ENCODE measurements at regions not wholly inside any gene's neighbourhood (a gene's known extent, or its start where the extent isn't known, plus 50 kb on each side); places are given as distances from the start of the nearest gene placed in this dataset.

DNA sequence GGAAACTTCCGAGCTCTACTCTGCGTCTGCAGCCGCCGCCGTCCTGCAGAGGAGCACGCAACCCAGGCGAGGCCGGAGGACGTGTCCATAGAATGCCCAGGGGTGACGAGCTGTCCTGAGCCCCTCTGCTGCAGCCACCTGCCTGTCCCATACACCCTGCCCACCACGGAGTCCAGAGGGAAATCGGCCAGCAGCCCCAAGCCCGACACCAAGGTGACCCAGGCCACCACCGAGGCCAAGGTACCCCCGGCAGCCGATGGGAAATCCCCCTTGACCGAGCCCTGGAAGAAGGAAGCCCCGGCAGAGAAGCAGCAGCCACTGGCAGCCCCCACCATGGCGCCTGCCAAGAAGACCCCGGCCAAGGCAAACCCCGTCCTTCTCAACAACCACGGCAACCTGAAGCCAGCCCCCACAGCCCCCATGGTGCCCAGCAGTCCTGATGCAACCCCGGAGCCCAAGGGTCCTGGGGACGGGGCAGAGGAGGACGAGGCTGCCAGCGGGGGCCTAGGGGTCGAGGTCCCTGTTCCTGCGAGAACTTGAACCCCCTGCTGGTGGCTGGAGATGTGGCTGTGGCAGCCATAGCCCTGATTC, 128.7 kb upstream of the C14orf180 start:
- H3K4me3 ChIP-seq (ENCODE audit: low read depth, low read length) = no peak overlapping the region
- TF ChIP-seq, protein P1, sequence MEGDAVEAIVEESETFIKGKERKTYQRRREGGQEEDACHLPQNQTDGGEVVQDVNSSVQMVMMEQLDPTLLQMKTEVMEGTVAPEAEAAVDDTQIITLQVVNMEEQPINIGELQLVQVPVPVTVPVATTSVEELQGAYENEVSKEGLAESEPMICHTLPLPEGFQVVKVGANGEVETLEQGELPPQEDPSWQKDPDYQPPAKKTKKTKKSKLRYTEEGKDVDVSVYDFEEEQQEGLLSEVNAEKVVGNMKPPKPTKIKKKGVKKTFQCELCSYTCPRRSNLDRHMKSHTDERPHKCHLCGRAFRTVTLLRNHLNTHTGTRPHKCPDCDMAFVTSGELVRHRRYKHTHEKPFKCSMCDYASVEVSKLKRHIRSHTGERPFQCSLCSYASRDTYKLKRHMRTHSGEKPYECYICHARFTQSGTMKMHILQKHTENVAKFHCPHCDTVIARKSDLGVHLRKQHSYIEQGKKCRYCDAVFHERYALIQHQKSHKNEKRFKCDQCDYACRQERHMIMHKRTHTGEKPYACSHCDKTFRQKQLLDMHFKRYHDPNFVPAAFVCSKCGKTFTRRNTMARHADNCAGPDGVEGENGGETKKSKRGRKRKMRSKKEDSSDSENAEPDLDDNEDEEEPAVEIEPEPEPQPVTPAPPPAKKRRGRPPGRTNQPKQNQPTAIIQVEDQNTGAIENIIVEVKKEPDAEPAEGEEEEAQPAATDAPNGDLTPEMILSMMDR (IDR thresholded peaks at IDR 0.05; ENCODE audit: borderline replicate concordance, insufficient read depth, low read depth, low read length) = no peak

DNA sequence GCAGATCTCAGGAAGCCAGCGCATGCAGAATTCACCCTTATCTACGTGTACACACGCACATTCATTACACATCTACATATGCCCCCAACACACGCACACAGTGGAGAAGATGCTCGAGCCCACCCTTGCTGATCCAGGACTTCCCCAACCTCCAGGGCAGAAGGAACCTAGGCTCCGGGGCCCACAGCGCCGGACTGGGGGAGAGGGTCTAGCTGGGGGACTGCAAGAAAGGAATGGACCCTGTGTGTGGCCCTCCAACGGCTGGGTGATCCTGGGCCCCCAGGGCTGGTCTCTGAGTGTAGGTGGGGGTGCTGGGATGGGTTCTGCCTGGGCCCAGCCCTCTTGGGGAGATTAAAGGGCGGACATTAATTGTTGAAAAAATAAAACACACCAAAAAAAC, 128.1 kb upstream of the C14orf180 start:
- no peak overlapping the region for H3K4me3 ChIP-seq (ENCODE audit: low read depth, low read length)
- TF ChIP-seq, protein P1 (IDR thresholded peaks at IDR 0.05; ENCODE audit: borderline replicate concordance, insufficient read depth, low read depth, low read length) = no peak

DNA sequence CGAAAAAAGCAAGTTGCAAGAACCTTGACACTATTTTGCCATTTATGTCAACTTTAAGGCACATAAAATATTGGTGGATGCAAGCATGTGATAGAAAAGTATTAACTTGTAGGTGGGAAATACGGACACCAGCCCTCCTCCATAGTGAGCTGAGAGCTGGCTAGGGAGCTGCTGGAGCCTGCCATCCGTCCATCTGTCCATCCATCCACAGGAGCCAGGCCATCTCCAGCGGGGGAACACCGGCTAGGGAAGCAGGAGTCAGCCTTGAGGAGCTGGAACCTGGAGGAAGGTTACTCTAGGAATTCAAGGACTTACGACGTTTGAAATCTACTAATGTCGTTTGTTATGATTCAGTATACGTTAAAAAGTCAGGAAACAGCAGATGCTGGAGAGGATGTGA, 120.7 kb upstream of the C14orf180 start:
- TF ChIP-seq, protein P1 (IDR thresholded peaks at IDR 0.05; ENCODE audit: borderline replicate concordance, insufficient read depth, low read depth, low read length) = no peak
- no peak overlapping the region for H3K4me3 ChIP-seq (ENCODE audit: low read depth, low read length)

DNA sequence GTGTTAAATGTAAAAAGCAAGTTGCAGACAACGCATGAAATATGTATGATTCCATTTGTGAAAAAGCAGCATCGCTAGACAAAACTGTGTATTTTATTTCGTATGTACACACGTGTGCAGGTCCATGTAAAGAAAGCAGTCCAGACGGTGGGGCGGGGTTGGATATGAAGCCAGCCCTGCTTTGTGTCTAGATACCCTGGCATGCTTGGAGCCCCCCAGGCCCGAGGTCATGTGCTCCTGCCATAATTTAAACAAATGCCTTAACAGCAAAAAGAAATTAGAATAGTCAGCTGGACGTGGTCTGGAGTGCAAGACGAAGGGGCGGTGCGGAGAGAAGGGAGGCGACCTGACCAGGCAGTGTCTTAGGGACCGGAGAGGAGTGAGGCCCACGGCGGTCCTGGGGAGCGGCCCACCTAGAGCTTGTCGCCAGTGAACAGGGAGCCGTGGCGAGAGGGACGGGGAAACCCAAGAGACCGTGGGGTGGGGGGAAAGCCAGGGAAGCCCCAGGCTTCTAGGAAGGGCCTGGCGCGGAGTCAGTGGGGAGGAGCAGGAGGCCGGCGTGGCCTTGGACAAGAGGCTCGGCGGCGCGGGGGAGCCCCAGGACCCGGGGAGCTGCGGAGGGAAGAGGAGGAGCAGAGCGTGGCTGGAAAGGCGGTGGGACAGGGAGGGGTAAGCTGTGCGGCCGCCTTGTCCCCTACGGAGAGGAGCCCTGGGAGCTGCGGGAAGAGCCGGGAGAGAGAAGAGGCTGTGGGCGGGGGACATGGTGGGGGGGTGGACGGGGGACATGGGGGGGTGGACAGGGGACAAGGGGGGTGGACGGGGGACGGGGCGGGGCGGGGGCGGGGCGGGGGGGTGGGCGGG, 118.5 kb upstream of the C14orf180 start:
- H3K4me3 ChIP-seq (ENCODE audit: low read depth, low read length) = no peak overlapping the region
- TF ChIP-seq, protein P1 (IDR thresholded peaks at IDR 0.05; ENCODE audit: borderline replicate concordance, insufficient read depth, low read depth, low read length) = no peak

DNA sequence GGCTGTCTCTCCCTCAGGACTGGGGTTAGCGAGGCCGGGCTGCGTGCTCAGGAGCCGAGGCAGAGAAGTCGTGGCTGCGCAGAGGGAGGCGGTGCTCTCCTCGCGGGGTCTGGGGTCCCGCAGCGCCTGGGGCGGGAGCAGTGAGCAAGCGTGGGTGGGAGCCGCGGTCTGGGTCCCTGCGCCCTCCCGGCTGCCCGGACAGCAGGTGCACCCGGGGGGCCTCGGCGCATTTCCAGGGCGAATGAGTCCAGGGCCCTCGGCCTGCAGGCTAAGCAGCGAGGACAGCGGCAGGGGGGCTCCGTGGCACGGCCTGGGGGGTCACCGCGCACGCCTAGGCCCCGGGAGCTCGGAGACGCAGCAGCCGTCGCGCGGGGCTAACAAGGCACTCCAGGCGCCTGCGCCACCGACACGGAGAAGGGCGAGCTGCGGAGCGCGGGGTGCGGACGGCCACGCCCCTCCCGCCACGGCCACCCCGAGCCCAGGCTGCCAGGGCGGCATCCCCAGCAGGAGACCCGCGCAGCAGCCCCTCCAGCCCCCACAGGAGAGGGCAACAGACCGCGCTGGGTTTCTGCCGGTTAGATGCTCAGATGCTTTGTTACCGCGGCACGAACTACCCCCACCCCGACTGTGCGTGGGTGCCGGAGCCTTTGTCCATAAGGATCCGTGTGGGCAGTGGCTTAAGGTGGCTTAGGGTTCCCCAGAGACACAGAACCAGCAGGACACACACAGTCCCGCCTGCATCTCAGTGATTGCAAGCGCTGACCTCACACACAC, 117.7 kb upstream of the C14orf180 start:
- H3K4me3 ChIP-seq (ENCODE audit: low read depth, low read length) = no peak overlapping the region
- TF ChIP-seq, protein P1 (IDR thresholded peaks at IDR 0.05; ENCODE audit: borderline replicate concordance, insufficient read depth, low read depth, low read length) = no peak

DNA sequence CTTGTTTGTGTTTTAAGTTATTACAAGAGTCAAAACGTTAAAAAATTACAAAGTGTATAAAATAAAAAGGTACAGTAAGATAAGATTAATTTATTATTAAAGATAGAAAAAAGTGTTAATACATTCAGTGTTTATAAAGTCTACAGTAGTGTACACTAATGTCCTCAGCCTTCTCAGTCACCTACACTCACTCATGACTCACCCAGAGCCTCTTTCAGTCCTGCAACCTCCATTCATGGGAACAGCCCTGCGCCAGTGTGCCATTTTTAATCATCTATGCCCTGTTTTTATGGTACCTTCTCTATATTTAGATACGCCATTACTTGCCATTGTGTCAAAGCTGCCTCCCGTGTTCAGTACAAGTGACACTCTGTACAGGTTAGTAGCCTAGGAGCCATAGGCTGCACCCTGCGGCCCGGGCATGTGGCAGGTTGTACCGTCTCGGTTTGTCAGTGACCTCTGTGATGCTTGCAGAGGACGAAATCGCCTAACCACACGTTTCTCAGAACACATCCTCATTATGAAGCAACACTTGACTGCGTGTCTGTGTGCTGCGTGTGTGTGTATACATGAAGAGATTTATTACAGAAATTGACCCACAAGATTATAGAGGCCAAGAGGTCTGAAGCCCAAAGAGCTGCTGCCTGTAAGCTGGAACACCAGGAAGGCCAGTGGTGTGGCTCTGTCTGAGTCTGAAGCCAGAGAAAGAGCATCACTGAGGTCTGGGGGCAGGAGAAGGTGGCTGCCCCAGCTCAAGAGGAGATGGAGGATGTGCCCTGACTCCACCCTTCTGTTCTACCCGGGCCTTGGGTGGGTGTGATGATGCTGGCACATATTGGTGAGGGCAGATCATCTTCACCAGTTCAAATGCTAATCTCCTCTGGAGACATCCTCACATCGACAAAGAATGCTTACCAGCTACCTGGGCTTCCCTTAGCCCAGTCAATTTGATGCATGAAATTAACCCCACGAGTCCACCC, 116.6 kb upstream of the C14orf180 start:
- TF ChIP-seq, protein P1 (IDR thresholded peaks at IDR 0.05; ENCODE audit: borderline replicate concordance, insufficient read depth, low read depth, low read length) = no peak
- no peak overlapping the region for H3K4me3 ChIP-seq (ENCODE audit: low read depth, low read length)

All from GM12875 (cell line).